ENCODE measurements at regions not wholly inside any gene's neighbourhood (a gene's known extent, or its start where the extent isn't known, plus 50 kb on each side); places are given as distances from the start of the nearest gene placed in this dataset.

DNA sequence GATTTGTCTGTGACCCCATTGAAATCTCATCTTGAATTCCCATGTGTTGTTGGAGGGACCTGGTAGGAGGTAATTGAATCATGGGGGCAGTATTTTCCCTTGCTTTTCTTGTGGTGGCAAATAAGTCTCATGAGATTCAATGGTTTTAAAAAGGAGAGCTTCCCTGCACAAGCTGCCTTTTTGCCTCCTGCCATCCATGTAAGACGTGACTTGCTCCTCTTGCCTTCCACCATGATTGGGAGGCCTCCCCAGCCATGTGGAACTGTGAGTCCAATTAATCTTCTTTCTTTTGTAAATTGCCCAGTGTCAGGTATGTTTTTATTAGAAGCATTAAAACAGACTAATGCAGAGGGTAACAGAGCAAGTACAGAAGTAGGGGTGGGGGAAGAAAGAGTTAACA is 1097.0 kb upstream of the ADGRB3 start:
- no peak for DNase-seq (ENCODE audit: low read depth)
- TF ChIP-seq, protein P1, sequence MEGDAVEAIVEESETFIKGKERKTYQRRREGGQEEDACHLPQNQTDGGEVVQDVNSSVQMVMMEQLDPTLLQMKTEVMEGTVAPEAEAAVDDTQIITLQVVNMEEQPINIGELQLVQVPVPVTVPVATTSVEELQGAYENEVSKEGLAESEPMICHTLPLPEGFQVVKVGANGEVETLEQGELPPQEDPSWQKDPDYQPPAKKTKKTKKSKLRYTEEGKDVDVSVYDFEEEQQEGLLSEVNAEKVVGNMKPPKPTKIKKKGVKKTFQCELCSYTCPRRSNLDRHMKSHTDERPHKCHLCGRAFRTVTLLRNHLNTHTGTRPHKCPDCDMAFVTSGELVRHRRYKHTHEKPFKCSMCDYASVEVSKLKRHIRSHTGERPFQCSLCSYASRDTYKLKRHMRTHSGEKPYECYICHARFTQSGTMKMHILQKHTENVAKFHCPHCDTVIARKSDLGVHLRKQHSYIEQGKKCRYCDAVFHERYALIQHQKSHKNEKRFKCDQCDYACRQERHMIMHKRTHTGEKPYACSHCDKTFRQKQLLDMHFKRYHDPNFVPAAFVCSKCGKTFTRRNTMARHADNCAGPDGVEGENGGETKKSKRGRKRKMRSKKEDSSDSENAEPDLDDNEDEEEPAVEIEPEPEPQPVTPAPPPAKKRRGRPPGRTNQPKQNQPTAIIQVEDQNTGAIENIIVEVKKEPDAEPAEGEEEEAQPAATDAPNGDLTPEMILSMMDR (IDR thresholded peaks at IDR 0.05; ENCODE audit: insufficient read depth, low read depth, low read length, missing control alignments) = no peak
- H3K4me3 ChIP-seq (ENCODE audit: low read length) = no peak overlapping the region

DNA sequence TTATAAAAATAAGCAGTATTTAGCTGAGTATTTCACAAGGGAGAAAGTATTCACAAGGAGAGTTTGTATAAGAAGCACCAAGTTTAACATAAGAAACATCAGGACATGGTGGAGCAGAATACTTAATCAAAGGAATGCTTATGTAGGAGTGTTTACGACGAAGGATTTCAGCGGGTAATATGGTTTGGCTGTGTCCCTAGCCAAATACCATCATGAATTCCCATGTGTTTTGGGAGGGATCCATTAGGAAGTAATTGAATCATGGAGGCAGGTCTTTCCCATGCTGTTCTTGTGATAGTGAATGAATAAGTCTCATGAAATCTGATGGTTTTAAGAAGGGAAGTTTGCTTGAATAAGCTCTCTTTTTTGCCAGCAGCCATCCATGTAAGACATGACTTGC is 1099.1 kb upstream of the ADGRB3 start:
- H3K4me3 ChIP-seq (ENCODE audit: low read length) = no peak overlapping the region
- TF ChIP-seq, protein P1 (IDR thresholded peaks at IDR 0.05; ENCODE audit: insufficient read depth, low read depth, low read length, missing control alignments) = no peak
- DNase-seq (ENCODE audit: low read depth) = no peak

DNA sequence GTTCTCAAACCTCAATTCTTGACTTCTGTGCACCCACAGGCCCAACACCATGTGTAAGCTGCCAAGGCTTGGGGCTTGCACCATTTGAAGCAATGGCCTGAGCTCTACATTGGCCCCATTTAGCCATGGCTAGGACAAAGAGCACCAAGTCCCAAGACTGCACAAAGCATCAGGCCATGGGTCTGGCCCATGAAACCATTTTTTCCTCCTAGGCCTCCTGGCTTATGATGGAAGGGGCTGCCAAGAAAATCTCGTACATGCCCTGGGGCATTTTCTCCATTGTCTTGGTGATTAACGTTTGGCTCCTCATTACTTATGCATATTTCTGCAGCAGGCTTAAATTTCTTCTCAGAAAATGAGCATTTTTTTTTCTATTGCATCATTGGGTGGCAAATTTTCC is 1128.7 kb upstream of the ADGRB3 start:
- H3K4me3 ChIP-seq (ENCODE audit: low read length) = no peak overlapping the region
- no peak for DNase-seq (ENCODE audit: low read depth)
- TF ChIP-seq, protein P1 (IDR thresholded peaks at IDR 0.05; ENCODE audit: insufficient read depth, low read depth, low read length, missing control alignments) = no peak

- TF ChIP-seq, protein P1 (IDR thresholded peaks at IDR 0.05; ENCODE audit: insufficient read depth, low read depth, low read length, missing control alignments) = no peak
- H3K4me3 ChIP-seq (ENCODE audit: low read length) = no peak overlapping the region
- no peak for DNase-seq (ENCODE audit: low read depth)
Measured at GRCh38 chr6:67501755-67502154, 1133.3 kb upstream of the ADGRB3 start.

DNA sequence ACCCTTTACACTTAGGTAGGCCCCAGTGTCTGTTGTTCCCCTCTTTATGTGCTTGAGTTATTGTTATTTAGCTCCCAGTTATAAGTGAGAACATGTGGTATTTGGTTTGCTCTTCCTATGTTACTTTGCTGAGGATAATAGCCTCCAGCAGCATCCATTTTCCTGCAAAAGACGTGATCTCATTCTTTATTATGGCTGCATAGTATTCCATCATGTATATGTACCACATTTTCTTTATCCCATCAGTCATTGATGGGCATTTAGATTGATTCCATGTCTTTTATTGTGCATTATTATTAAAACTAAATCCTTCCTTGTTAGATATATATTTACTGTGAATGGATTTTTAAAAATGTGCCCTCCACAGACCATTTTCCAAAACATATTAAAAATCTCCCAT is 1137.3 kb upstream of the ADGRB3 start:
- no peak for DNase-seq (ENCODE audit: low read depth)
- no peak overlapping the region for H3K4me3 ChIP-seq (ENCODE audit: low read length)
- TF ChIP-seq, protein P1 (IDR thresholded peaks at IDR 0.05; ENCODE audit: insufficient read depth, low read depth, low read length, missing control alignments) = no peak

- DNase-seq (ENCODE audit: low read depth) = no peak
- TF ChIP-seq, protein P1 (IDR thresholded peaks at IDR 0.05; ENCODE audit: insufficient read depth, low read depth, low read length, missing control alignments) = no peak
- H3K4me3 ChIP-seq (ENCODE audit: low read length) = no peak overlapping the region
Measured at GRCh38 chr6:67496191-67496590, 1138.9 kb upstream of the ADGRB3 start.

GRCh38 chr6:67493682-67494081 is 1141.4 kb upstream of the ADGRB3 start:
- TF ChIP-seq, protein P1 (IDR thresholded peaks at IDR 0.05; ENCODE audit: insufficient read depth, low read depth, low read length, missing control alignments) = no peak
- no peak for DNase-seq (ENCODE audit: low read depth)
- no peak overlapping the region for H3K4me3 ChIP-seq (ENCODE audit: low read length)
